Hepatocyte (in vitro differentiated cells): ENCODE measurements at regions not wholly inside any gene's neighbourhood (a gene's known extent, or its start where the extent isn't known, plus 50 kb on each side); places are given as distances from the start of the nearest gene placed in this dataset.

Experiments
- DNase-seq: peaks from one replicate; pipeline ENCODE4 v3.0.0-alpha.2; 2016; ENCODE audit warnings: low spot score
- H2AFZ ChIP-seq: fragments of 200-600 bp; sonication (generic); 2 replicates; pipeline ENCODE4 v1.6.0; 2016; ENCODE audit warnings: antibody characterized with exemption, mild to moderate bottlenecking
- H3K27ac ChIP-seq: fragments of 200-600 bp; sonication (generic); 2 replicates; pipeline ENCODE4 v1.5.1; 2016; ENCODE audit warnings: mild to moderate bottlenecking
- H3K27me3 ChIP-seq: fragments of 200-600 bp; sonication (generic); 2 replicates; pipeline ENCODE4 v1.6.1; 2016
- H3K36me3 ChIP-seq: fragments of 200-600 bp; sonication (generic); replicated peaks from 2 replicates; pipeline ENCODE4 v1.5.1; 2016; ENCODE audit warnings: low read depth; ENCODE audit not compliant: insufficient read depth
- H3K4me1 ChIP-seq: fragments of 200-600 bp; sonication (generic); 2 replicates; pipeline ENCODE4 v1.5.1; 2016; ENCODE audit warnings: mild to moderate bottlenecking, moderate library complexity; ENCODE audit not compliant: insufficient read depth
- H3K4me2 ChIP-seq: fragments of 200-600 bp; sonication (generic); 2 replicates; pipeline ENCODE4 v1.6.0; 2016
- H3K4me3 ChIP-seq: fragments of 200-600 bp; sonication (generic); 2 replicates; pipeline ENCODE4 v1.5.1; 2016; ENCODE audit warnings: mild to moderate bottlenecking
- H3K79me2 ChIP-seq: fragments of 200-600 bp; sonication (generic); 2 replicates; pipeline ENCODE4 v1.6.0; 2017; ENCODE audit warnings: mild to moderate bottlenecking
- H3K9me2 ChIP-seq: fragments of 200-600 bp; sonication (generic); replicated peaks from 2 replicates; pipeline ENCODE4 v1.6.0; 2017; ENCODE audit warnings: mild to moderate bottlenecking; ENCODE audit not compliant: insufficient read depth
- H3K9me3 ChIP-seq: fragments of 200-600 bp; sonication (generic); 2 replicates; pipeline ENCODE4 v1.5.1; 2016; ENCODE audit warnings: low read depth, mild to moderate bottlenecking
- H4K20me1 ChIP-seq: fragments of 200-600 bp; sonication (generic); 2 replicates; pipeline ENCODE4 v1.6.0; 2016; ENCODE audit warnings: mild to moderate bottlenecking; ENCODE audit not compliant: insufficient read depth, poor library complexity, severe bottlenecking
- EZH2 ChIP-seq: fragments of 200-600 bp; sonication (generic); IDR thresholded peaks from 2 replicates; pipeline ENCODE4 v1.6.1; 2016; ENCODE audit warnings: antibody characterized with exemption, mild to moderate bottlenecking, borderline replicate concordance
- EZH2phosphoT487 ChIP-seq: fragments of 200-600 bp; sonication (generic); IDR thresholded peaks from one replicate; pipeline ENCODE4 v1.6.1; 2018; ENCODE audit warnings: antibody characterized with exemption, mild to moderate bottlenecking, low read depth, moderate library complexity; ENCODE audit not compliant: unreplicated experiment, severe bottlenecking
- WGBS: methylation state at CpG from one replicate; pipeline ENCODE4 v1.1.6; 2016; ENCODE audit warnings: low lambda C conversion rate; ENCODE audit errors: missing lambda C conversion rate; 5-methylcytosine and 5-hydroxymethylcytosine counted together
- TF ChIP-seq, protein P1 (sequence below): fragments of 200-600 bp; sonication (generic); IDR thresholded peaks from 2 replicates; pipeline ENCODE4 v1.5.1; 2016; ENCODE audit warnings: antibody characterized with exemption, mild to moderate bottlenecking; ENCODE audit not compliant: poor library complexity

DNA sequence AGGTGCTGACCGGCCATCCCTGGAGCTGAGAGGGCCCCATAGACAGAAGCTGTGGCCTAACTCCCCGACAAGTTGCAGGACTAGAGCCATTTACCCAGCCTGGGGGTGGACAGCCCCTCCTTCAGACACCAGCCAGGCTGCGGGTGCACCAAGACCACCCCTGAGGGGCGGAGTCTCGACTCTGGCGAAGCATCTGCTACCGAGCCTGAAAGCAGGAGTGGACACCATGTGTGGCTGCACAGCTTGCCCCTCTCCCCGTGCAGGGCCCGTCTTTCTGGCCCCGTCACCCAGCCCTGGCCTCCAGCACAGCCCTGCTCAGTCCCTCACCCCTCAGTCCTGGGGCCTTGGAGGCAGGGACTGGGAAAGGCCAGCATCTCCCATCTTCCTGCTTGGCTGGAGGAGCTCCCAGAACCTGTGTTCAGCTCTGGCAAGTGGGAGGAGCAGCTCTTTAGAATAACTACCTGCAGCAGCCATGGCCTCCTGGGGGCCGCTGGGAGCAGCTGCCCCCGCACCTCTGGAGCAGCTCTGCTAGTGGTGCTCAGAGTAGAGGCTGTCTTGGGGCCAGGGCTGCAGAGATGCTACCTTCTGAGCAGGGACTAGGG is 275.8 kb downstream of the NDUFA10 start:
- H3K9me2 ChIP-seq, result no peaks in the 10 kb centered on the region
- DNase-seq, result no peak
- H3K36me3 ChIP-seq, result no peaks in the 10 kb centered on the region
- 93% methylated on average over 12 of the region's 12 CpGs for WGBS
- no peak overlapping the region for H3K27ac ChIP-seq
- H3K4me1 ChIP-seq, result peaks cover 8% of the 10 kb centered on the region
- TF ChIP-seq EZH2, result no peak
- no peak for TF ChIP-seq EZH2phosphoT487
- TF ChIP-seq, protein P1, sequence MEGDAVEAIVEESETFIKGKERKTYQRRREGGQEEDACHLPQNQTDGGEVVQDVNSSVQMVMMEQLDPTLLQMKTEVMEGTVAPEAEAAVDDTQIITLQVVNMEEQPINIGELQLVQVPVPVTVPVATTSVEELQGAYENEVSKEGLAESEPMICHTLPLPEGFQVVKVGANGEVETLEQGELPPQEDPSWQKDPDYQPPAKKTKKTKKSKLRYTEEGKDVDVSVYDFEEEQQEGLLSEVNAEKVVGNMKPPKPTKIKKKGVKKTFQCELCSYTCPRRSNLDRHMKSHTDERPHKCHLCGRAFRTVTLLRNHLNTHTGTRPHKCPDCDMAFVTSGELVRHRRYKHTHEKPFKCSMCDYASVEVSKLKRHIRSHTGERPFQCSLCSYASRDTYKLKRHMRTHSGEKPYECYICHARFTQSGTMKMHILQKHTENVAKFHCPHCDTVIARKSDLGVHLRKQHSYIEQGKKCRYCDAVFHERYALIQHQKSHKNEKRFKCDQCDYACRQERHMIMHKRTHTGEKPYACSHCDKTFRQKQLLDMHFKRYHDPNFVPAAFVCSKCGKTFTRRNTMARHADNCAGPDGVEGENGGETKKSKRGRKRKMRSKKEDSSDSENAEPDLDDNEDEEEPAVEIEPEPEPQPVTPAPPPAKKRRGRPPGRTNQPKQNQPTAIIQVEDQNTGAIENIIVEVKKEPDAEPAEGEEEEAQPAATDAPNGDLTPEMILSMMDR, result no peak
- no peaks in the 10 kb centered on the region for H3K79me2 ChIP-seq
- H3K9me3 ChIP-seq, result no peaks in the 10 kb centered on the region
- no peaks in the 10 kb centered on the region for H3K27me3 ChIP-seq
- H4K20me1 ChIP-seq, result no peaks in the 10 kb centered on the region
- H2AFZ ChIP-seq, result no peak overlapping the region
- no peak overlapping the region for H3K4me3 ChIP-seq
- no peak overlapping the region for H3K4me2 ChIP-seq

GRCh38 chr2:239748811-239749210 is 276.3 kb downstream of the NDUFA10 start:
- Histone ChIP-seq H3K27me3 (no peaks in the 10 kb centered on the region), H2AFZ (no peak overlapping the region), H3K4me3 (no peak overlapping the region), H3K9me2 (no peaks in the 10 kb centered on the region), H3K9me3 (no peaks in the 10 kb centered on the region), H3K36me3 (no peaks in the 10 kb centered on the region), H4K20me1 (no peaks in the 10 kb centered on the region), H3K27ac (no peak overlapping the region), H3K4me1 (peaks cover 8% of the 10 kb centered on the region), H3K4me2 (no peak overlapping the region), H3K79me2 (no peaks in the 10 kb centered on the region)
- WGBS, result 90% methylated on average over 9 of the region's 9 CpGs
- no peak for DNase-seq
- TF ChIP-seq EZH2phosphoT487, result no peak
- TF ChIP-seq EZH2, result no peak

DNA sequence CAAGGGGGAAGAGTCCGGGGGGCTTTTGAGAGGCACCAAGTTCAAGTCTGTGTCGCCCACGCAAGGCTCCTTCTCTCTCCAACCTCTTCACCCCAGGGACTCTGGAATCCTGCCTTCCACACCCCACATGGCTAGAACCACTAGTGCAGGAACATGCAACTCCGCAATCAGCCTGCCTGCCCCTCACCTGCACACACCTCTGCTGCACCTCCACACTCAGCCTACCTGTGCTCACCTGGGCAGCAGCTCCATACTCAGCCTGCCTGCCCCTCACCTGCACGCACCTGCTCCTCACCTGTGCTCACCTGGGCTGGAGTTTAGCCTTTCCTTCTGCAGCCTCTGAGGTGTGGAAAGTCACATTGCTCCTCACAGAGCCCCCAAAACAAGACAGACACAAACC is 277.4 kb downstream of the NDUFA10 start:
- H3K27me3 ChIP-seq, result no peaks in the 10 kb centered on the region
- no peak overlapping the region for H3K4me3 ChIP-seq
- H3K4me1 ChIP-seq, result peaks cover 8% of the 10 kb centered on the region
- H3K4me2 ChIP-seq, result no peak overlapping the region
- H3K79me2 ChIP-seq, result no peaks in the 10 kb centered on the region
- no peaks in the 10 kb centered on the region for H4K20me1 ChIP-seq
- no peaks in the 10 kb centered on the region for H3K9me2 ChIP-seq
- DNase-seq, result no peak
- no peaks in the 10 kb centered on the region for H3K9me3 ChIP-seq
- H2AFZ ChIP-seq, result no peak overlapping the region
- no peak for TF ChIP-seq EZH2phosphoT487
- TF ChIP-seq, protein P1, result no peak
- no peak for TF ChIP-seq EZH2
- H3K36me3 ChIP-seq, result no peaks in the 10 kb centered on the region
- WGBS, result 93% methylated on average over 5 of the region's 5 CpGs
- H3K27ac ChIP-seq, result no peak overlapping the region

- 89% methylated on average over 10 of the region's 16 CpGs for WGBS
- no peak overlapping the region for H3K4me3 ChIP-seq
- no peak overlapping the region for H3K27ac ChIP-seq
- H3K4me2 ChIP-seq, result no peak overlapping the region
- no peaks in the 10 kb centered on the region for H4K20me1 ChIP-seq
- TF ChIP-seq EZH2 (no peak), EZH2phosphoT487 (no peak)
- TF ChIP-seq, protein P1, result no peak
- no peaks in the 10 kb centered on the region for H3K79me2 ChIP-seq
- no peaks in the 10 kb centered on the region for H3K36me3 ChIP-seq
- no peak overlapping the region for H2AFZ ChIP-seq
- no peak for DNase-seq
- H3K27me3 ChIP-seq, result no peaks in the 10 kb centered on the region
- peaks cover 8% of the 10 kb centered on the region for H3K4me1 ChIP-seq
- H3K9me3 ChIP-seq, result no peaks in the 10 kb centered on the region
- no peaks in the 10 kb centered on the region for H3K9me2 ChIP-seq
Observed at GRCh38 chr2:239747274-239747673, 277.9 kb downstream of the NDUFA10 start.
